CD4-positive, alpha-beta T cell (primary cell): ENCODE measurements at regions not wholly inside any gene's neighbourhood (a gene's known extent, or its start where the extent isn't known, plus 50 kb on each side); places are given as distances from the start of the nearest gene placed in this dataset.

Source experiments
- ATAC-seq: fragments of 200-7000 bp; cut with Tn5 transposase; one replicate; pipeline ENCODE4 v1.10.0; 2022; ENCODE audit warnings: mild to moderate bottlenecking; ENCODE audit not compliant: poor library complexity
- CTCF ChIA-PET: fragments of 350-600 bp; sonication (Branson Sonifier 250); formaldehyde crosslinking; loops from one replicate; lab custom pipeline; 2021; ENCODE audit warnings: antibody characterized with exemption, inconsistent platforms; lab: Charles Lee
- POLR2A ChIA-PET: fragments of 350-600 bp; sonication (Branson Sonifier 250); formaldehyde crosslinking; loops from one replicate; lab custom pipeline; 2021; ENCODE audit warnings: antibody characterized with exemption, inconsistent platforms; lab: Charles Lee
- DNase-seq, 14 experiments: peaks; one replicate each; pipeline ENCODE4 v3.0.0-alpha.2; 2013 to 2020; ENCODE audit warnings: mixed read lengths in 2 of 14
- H3K27ac ChIP-seq, 2 donors: one replicate each; pipeline versions ENCODE4 v1.5.1 to v1.7.0; 2013; ENCODE audit warnings: low read length in 2 of 2, low read depth in 1 of 2, mild to moderate bottlenecking in 1 of 2
- H3K27me3 ChIP-seq, 2 experiments: 1 replicate in 1 of 2; 2 replicates in 1 of 2; pipeline versions ENCODE4 v1.6.1 to v1.7.0; 2013; ENCODE audit warnings: low read length in 2 of 2, control low read depth in 1 of 2, mild to moderate bottlenecking in 1 of 2, moderate library complexity in 1 of 2; ENCODE audit not compliant: insufficient read depth in 2 of 2, control insufficient read depth in 1 of 2
- H3K36me3 ChIP-seq: one replicate; pipeline ENCODE4 v1.6.1; 2013; ENCODE audit warnings: low read length, control low read depth; ENCODE audit not compliant: insufficient read depth
- H3K4me1 ChIP-seq: one replicate; pipeline ENCODE4 v1.6.1; 2013; ENCODE audit warnings: low read length, control low read depth; ENCODE audit not compliant: insufficient read depth
- H3K4me3 ChIP-seq: one replicate; pipeline ENCODE4 v1.5.1; 2013; ENCODE audit warnings: mild to moderate bottlenecking, low read length, moderate library complexity
- H3K9me3 ChIP-seq, 2 experiments: 1 replicate in 1 of 2; 2 replicates in 1 of 2; pipeline versions ENCODE4 v1.6.1 to v1.7.0; 2013; ENCODE audit warnings: low read length in 2 of 2, mild to moderate bottlenecking in 2 of 2, control low read depth in 1 of 2, moderate library complexity in 1 of 2; ENCODE audit not compliant: control insufficient read depth in 1 of 2, insufficient read depth in 1 of 2
- H3K27ac Mint-ChIP-seq: one replicate; pipeline ENCODE4 v1.8.0; 2020; ENCODE audit warnings: mixed read lengths
- H3K27me3 Mint-ChIP-seq: one replicate; pipeline ENCODE4 v1.8.0; 2021; ENCODE audit warnings: mixed read lengths
- H3K36me3 Mint-ChIP-seq: one replicate; pipeline ENCODE4 v1.8.0; 2021; ENCODE audit warnings: low read depth, mixed read lengths
- H3K4me1 Mint-ChIP-seq: one replicate; pipeline ENCODE4 v1.8.0; 2021; ENCODE audit warnings: low read depth, mixed read lengths
- H3K4me3 Mint-ChIP-seq: one replicate; pipeline ENCODE4 v1.8.0; 2020; ENCODE audit warnings: mild to moderate bottlenecking, mixed read lengths
- H3K9me3 Mint-ChIP-seq: one replicate; pipeline ENCODE4 v1.8.0; 2020; ENCODE audit warnings: mixed read lengths
- CTCF ChIP-seq: fragments of 200-600 bp; IDR thresholded peaks from one replicate; pipeline ENCODE4 v1.8.0; 2022; ENCODE audit warnings: antibody characterized with exemption, mild to moderate bottlenecking
- intact Hi-C, 2 experiments: fragments of 100-400 bp; cut with DNase I in 1 of 2; cut with micrococcal nuclease in 1 of 2; formaldehyde crosslinking; loops; one replicate each; pipeline versions ENCODE4 v1.15.1 to v1.9.0; 2023 to 2025; cut with DNase I, micrococcal nuclease

GRCh38 chr15:59845942-59846499, 156.9 kb upstream of the BNIP2 start:
- intact Hi-C loops: no loop called here
- no peaks in the 10 kb centered on the region for H3K27me3 Mint-ChIP-seq
- H3K4me3 Mint-ChIP-seq: no peak overlapping the region
- ATAC-seq (no peak), DNase-seq (no peak)
- POLR2A ChIA-PET: no interaction called here
- H3K4me1 ChIP-seq: no peaks in the 10 kb centered on the region
- no peak overlapping the region for H3K27ac Mint-ChIP-seq
- H3K27ac ChIP-seq: no peak overlapping the region
- TF ChIP-seq CTCF: no peak
- CTCF ChIA-PET: no interaction called here
- no peaks in the 10 kb centered on the region for H3K9me3 ChIP-seq
- no peaks in the 10 kb centered on the region for H3K36me3 Mint-ChIP-seq
- H3K27me3 ChIP-seq: no peaks in the 10 kb centered on the region
- H3K4me3 ChIP-seq: no peak overlapping the region
- H3K36me3 ChIP-seq: no peaks in the 10 kb centered on the region
- H3K9me3 Mint-ChIP-seq: no peaks in the 10 kb centered on the region
- no peaks in the 10 kb centered on the region for H3K4me1 Mint-ChIP-seq

- H3K27ac Mint-ChIP-seq: no peak overlapping the region
- POLR2A ChIA-PET: interaction anchor here (1.0 kb wide), 1 partner anchor 14 kb away, joined by 3 read pairs; no protein-coding TSS in a partner anchor
Observed at GRCh38 chr15:59843609-59844008, 154.5 kb upstream of the BNIP2 start.

GRCh38 chr15:59841036-59841435, 151.9 kb upstream of the BNIP2 start:
- Mint-ChIP-seq H3K4me3 (no peak overlapping the region), H3K9me3 (no peaks in the 10 kb centered on the region), H3K4me1 (peaks cover 13% of the 10 kb centered on the region), H3K36me3 (no peaks in the 10 kb centered on the region), H3K27ac (no peak overlapping the region), H3K27me3 (no peaks in the 10 kb centered on the region)
- DNase-seq (no peak), ATAC-seq (no peak)
- ChIA-PET POLR2A (no interaction called here), CTCF (interaction anchor here (1.1 kb wide), 1 partner anchor 89 kb away, joined by 4 read pairs; no protein-coding TSS in a partner anchor)
- intact Hi-C loops: no loop called here
- no peak overlapping the region for H3K27ac ChIP-seq
- H3K36me3 ChIP-seq: no peaks in the 10 kb centered on the region
- no peak overlapping the region for H3K4me3 ChIP-seq
- no peak for TF ChIP-seq CTCF
- no peaks in the 10 kb centered on the region for H3K9me3 ChIP-seq
- no peaks in the 10 kb centered on the region for H3K27me3 ChIP-seq
- H3K4me1 ChIP-seq: peaks cover 18% of the 10 kb centered on the region

More at GRCh38 chr15:59843609-59844008, 154.5 kb upstream of the BNIP2 start:
- H3K9me3 ChIP-seq: no peaks in the 10 kb centered on the region
- H3K4me1 Mint-ChIP-seq: peaks cover 6% of the 10 kb centered on the region
- intact Hi-C loops: no loop called here
- TF ChIP-seq CTCF: no peak
- no peaks in the 10 kb centered on the region for H3K27me3 ChIP-seq
- no peak overlapping the region for H3K4me3 ChIP-seq
- no peaks in the 10 kb centered on the region for H3K9me3 Mint-ChIP-seq
- peaks cover 6% of the 10 kb centered on the region for H3K4me1 ChIP-seq
- H3K36me3 ChIP-seq: no peaks in the 10 kb centered on the region
- CTCF ChIA-PET: interaction anchor here (1.1 kb wide), 1 partner anchor 92 kb away, joined by 3 read pairs; no protein-coding TSS in a partner anchor
- H3K36me3 Mint-ChIP-seq: no peaks in the 10 kb centered on the region
- no peaks in the 10 kb centered on the region for H3K27me3 Mint-ChIP-seq
- no peak overlapping the region for H3K4me3 Mint-ChIP-seq
- ATAC-seq: no peak
- H3K27ac ChIP-seq: no peak overlapping the region
- DNase-seq: no peak
